ENCODE measurements at regions not wholly inside any gene's neighbourhood (a gene's known extent, or its start where the extent isn't known, plus 50 kb on each side); places are given as distances from the start of the nearest gene placed in this dataset.
"Not testable (repeated sequence)": the region's sequence is repeated elsewhere in the genome, so short reads cannot be mapped to it uniquely, and the experiment has no call there.

DNA sequence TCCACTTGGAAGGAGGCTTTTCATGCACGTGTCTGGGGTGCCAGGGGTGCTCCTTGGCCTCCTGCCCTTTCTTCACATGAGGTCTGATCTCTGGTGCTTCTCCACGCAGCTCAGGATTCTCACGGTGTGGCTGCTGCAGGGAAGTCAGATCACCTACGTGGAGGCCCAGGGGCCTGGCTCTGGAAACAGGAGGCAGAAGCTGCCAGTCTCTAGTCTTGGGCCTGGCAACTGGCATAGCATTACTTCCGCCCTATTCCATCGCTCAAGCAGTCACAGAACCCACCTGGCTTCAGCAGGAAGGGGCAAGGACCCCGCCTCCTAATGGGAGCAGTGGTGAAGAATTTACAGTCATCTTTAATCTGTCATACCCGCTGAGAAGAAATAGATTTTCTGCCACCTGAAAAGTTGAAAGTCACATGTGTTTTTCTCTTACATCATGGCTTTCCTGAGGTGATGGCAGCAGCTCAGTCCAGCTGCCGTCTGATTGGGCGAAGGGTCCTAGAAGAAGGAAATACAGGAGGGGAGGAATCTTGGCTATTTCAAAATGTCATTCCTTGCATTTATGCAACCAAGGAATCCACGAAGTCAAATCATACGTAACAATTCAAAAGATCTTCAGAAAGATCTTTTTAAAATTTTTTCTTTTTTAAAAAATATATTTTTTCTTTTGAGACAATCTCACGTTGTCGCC, 50.1 kb upstream of the DKK3 start:
- Histone ChIP-seq H3K4me3 (no peak overlapping the region), H3K4me1 (peaks cover 0 to 14% (median 1%) of the 10 kb centered on the region in 4 donors), H3K27me3 (no peaks in the 10 kb centered on the region), H3K36me3 (no peaks in the 10 kb centered on the region), H3K27ac (no peak overlapping the region), H3K9me3 (no peaks in the 10 kb centered on the region)
- intact Hi-C loops (cut with DNase I; ENCODE audit: low total_unique reads) = no loop called here
- in situ Hi-C loops (cut with MboI; ENCODE audit: low pct_ligation_motif_present in 1 of 4, low pct_unique_long_range_greater_than_20kb in 1 of 4, low sequenced_read_pairs in 3 of 4) = loop anchor here in 3 of 4 donors (25.0 kb wide), 1 partner anchor 179 kb away; no protein-coding TSS in a partner anchor
- no peak for DNase-seq
- no peak for TF ChIP-seq POLR2A (IDR thresholded peaks at IDR 0.05)
- WGBS, 2 donors (ENCODE audit: low coverage in 1 of 2) = 82 to 89% methylated on average over 5 to 14 of the region's 14 CpGs

DNA sequence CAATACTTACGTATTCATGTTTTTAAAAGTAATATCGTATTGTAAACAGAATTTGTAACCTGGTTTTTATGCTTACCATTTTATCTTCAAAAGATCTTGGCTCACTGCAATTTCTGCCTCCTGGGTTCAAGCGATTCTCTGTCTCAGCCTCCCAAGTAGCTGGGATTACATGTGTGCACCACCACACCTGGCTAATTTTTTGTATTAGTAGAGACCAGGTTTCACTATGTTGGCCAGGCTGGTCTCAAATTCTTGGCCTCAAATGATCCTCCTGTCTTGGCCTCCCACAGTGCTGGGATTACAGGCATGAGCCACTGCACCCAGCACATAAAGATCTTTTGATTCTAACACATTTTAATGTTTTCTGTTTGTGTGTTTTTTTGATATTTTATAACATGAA, 50.7 kb upstream of the DKK3 start:
- H3K27me3 ChIP-seq; H3K27ac ChIP-seq; H3K36me3 ChIP-seq; H3K4me3 ChIP-seq; H3K9me3 ChIP-seq; intact Hi-C loops (cut with DNase I; ENCODE audit: low total_unique reads); H3K4me1 ChIP-seq; DNase-seq: not testable (repeated sequence)
- WGBS, 2 donors (ENCODE audit: low coverage in 1 of 2) = 97% methylated on average over 3 of the region's 3 CpGs
- in situ Hi-C loops (cut with MboI; ENCODE audit: low pct_ligation_motif_present in 1 of 4, low pct_unique_long_range_greater_than_20kb in 1 of 4, low sequenced_read_pairs in 3 of 4) = loop anchor here in 3 of 4 donors (25.0 kb wide), 1 partner anchor 178 kb away; no protein-coding TSS in a partner anchor

DNA sequence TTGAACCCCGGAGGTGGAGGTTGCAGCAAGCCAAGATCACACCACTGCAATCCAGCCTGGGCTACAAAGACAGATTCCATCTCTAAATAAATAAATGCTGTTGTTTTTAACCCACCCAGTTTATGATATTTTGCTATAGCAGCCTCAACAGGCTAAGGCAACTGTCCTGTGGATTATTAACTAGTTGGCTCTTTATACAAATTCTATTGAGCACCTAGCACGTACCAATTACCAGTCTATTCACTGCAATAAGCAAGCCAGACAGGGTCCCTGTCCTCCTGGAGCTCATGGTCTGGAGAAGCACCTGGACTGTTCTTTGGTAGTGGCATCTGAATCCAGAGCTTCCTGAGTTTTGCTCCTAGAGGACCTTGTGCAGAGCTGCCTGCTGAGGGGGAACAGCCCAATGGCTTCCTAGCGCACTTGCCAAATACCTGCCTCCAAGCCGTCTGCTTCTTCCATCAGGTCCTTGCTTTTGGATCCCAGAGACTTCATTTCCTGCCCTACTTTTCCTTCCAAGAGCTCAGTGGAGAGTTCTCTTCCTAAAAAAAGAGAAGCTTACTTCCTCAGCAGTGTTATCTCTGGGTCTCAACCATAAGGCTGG, 49.9 kb upstream of the MICAL2 start:
- no peak for DNase-seq
- TF ChIP-seq, protein P1, sequence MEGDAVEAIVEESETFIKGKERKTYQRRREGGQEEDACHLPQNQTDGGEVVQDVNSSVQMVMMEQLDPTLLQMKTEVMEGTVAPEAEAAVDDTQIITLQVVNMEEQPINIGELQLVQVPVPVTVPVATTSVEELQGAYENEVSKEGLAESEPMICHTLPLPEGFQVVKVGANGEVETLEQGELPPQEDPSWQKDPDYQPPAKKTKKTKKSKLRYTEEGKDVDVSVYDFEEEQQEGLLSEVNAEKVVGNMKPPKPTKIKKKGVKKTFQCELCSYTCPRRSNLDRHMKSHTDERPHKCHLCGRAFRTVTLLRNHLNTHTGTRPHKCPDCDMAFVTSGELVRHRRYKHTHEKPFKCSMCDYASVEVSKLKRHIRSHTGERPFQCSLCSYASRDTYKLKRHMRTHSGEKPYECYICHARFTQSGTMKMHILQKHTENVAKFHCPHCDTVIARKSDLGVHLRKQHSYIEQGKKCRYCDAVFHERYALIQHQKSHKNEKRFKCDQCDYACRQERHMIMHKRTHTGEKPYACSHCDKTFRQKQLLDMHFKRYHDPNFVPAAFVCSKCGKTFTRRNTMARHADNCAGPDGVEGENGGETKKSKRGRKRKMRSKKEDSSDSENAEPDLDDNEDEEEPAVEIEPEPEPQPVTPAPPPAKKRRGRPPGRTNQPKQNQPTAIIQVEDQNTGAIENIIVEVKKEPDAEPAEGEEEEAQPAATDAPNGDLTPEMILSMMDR (IDR thresholded peaks at IDR 0.05) = no peak
- TF ChIP-seq EP300 (IDR thresholded peaks at IDR 0.05; ENCODE audit: low read depth) = no peak
- TF ChIP-seq POLR2AphosphoS5 (IDR thresholded peaks at IDR 0.05) = no peak
- no peak for TF ChIP-seq POLR2A (IDR thresholded peaks at IDR 0.05)
- WGBS, 2 donors (ENCODE audit: low coverage in 1 of 2) = 33 to 80% methylated on average over 1 to 4 of the region's 4 CpGs
- no peak overlapping the region for H3K4me3 ChIP-seq
- no peaks in the 10 kb centered on the region for H3K36me3 ChIP-seq
- H3K27ac ChIP-seq = no peak overlapping the region
- peaks cover 0 to 13% (median 4%) of the 10 kb centered on the region in 4 donors for H3K4me1 ChIP-seq
- no peaks in the 10 kb centered on the region for H3K9me3 ChIP-seq
- in situ Hi-C loops (cut with MboI; ENCODE audit: low pct_ligation_motif_present in 1 of 4, low pct_unique_long_range_greater_than_20kb in 1 of 4, low sequenced_read_pairs in 3 of 4) (loop anchor here in 3 of 4 donors (25.0 kb wide), 1 partner anchor 177 kb away; no protein-coding TSS in a partner anchor), intact Hi-C loops (cut with DNase I; ENCODE audit: low total_unique reads) (no loop called here)
- no peaks in the 10 kb centered on the region for H3K27me3 ChIP-seq

All from transverse colon (tissue), 4 donors.